K562 (cell line): ENCODE measurements at regions not wholly inside any gene's neighbourhood (a gene's known extent, or its start where the extent isn't known, plus 50 kb on each side); places are given as distances from the start of the nearest gene placed in this dataset.

Experiments used
- ATAC-seq: fragments of 200-7000 bp; cut with Tn5 transposase; 3 replicates; pipeline ENCODE4 v1.9.1; 2020; ENCODE audit warnings: moderate library complexity
- BruUV-seq: library from RNA; stranded (reverse); fragments of 400-500 nt; replicated peaks from 2 replicates; lab custom pipeline; 2021; lab: Mats Ljungman, UMichigan
- CTCF ChIA-PET: fragments of 300-600 bp; formaldehyde crosslinking; extraction: SDS; loops from one replicate; lab custom pipeline; 2021; ENCODE audit warnings: low intra/inter-chr PET ratio; lab: Yijun Ruan, JAX
- POLR2A ChIA-PET: fragments of 300-600, 350-650 bp; sonication (Branson Sonifier 250); formaldehyde crosslinking; extraction: SDS; loops from one replicate; lab custom pipeline; 2021; ENCODE audit warnings: antibody characterized with exemption, inconsistent platforms; lab: Yijun Ruan, JAX
- DNase-seq, 4 experiments: peaks; one replicate each; pipeline versions ENCODE4 v3.0.0 to v3.0.0-alpha.2; 2011 to 2018; ENCODE audit warnings: low spot score in 3 of 4, mixed read lengths in 3 of 4; ENCODE audit errors: extremely low read depth in 1 of 4
- FAIRE-seq: peaks from 2 replicates; lab custom pipeline; 2011; peaks lifted over from hg19 to GRCh38; lab: Jason Lieb, UNC
- H2AFZ ChIP-seq: 2 replicates; pipeline ENCODE4 v1.6.0; 2011; ENCODE audit warnings: low read depth, low read length, control low read depth, inconsistent platforms
- H3K27ac ChIP-seq: fragments of 200-600 bp; 3 replicates; pipeline ENCODE4 v1.8.0; 2011; ENCODE audit warnings: low read depth, mild to moderate bottlenecking, control low read depth, inconsistent platforms, low read length, moderate library complexity, mixed read lengths; ENCODE audit errors: extremely low read depth
- H3K27me3 ChIP-seq, 2 experiments: fragments of 300-600 bp in 1 of 2; 2 replicates in 1 of 2; 3 replicates in 1 of 2; pipeline versions ENCODE4 v1.6.0 to v1.8.0; 2011; ENCODE audit warnings: inconsistent platforms in 2 of 2, low read length in 2 of 2, mild to moderate bottlenecking in 1 of 2, mixed read lengths in 1 of 2, moderate library complexity in 1 of 2; ENCODE audit not compliant: control insufficient read depth in 2 of 2, insufficient read depth in 2 of 2
- H3K36me3 ChIP-seq: fragments of 300-600 bp; 3 replicates; pipeline ENCODE4 v1.8.0; 2011; ENCODE audit warnings: mild to moderate bottlenecking, low read length, inconsistent platforms; ENCODE audit not compliant: control insufficient read depth, insufficient read depth
- H3K4me1 ChIP-seq, 2 experiments: fragments of 200-600 bp in 1 of 2; replicated peaks in 1 of 2; 2 replicates in 1 of 2; 3 replicates in 1 of 2; pipeline versions ENCODE4 v1.5.1 to v1.8.0; 2011; ENCODE audit warnings: inconsistent platforms in 2 of 2, low read length in 2 of 2, mild to moderate bottlenecking in 1 of 2, mixed read lengths in 1 of 2, moderate library complexity in 1 of 2; ENCODE audit not compliant: control insufficient read depth in 2 of 2, insufficient read depth in 2 of 2
- H3K4me2 ChIP-seq: 2 replicates; pipeline ENCODE4 v1.6.1; 2011; ENCODE audit warnings: low read length, control low read depth, inconsistent platforms, mixed read lengths; ENCODE audit not compliant: insufficient read depth
- H3K4me3 ChIP-seq: fragments of 200-600 bp; sonication (generic), shearing (Covaris generic); 2 replicates; pipeline ENCODE4 v1.5.1; 2016; ENCODE audit warnings: control low read depth, inconsistent platforms
- H3K79me2 ChIP-seq: fragments of 200-600 bp; 3 replicates; pipeline ENCODE4 v1.8.0; 2011; ENCODE audit warnings: low read length, inconsistent platforms; ENCODE audit not compliant: control insufficient read depth, insufficient read depth
- H3K9ac ChIP-seq, 2 experiments: 2 replicates each; pipeline versions ENCODE4 v1.6.0 to v1.6.1; 2011; ENCODE audit warnings: low read depth in 2 of 2, low read length in 2 of 2, control low read depth in 1 of 2, inconsistent platforms in 1 of 2, mild to moderate bottlenecking in 1 of 2, mixed read lengths in 1 of 2; ENCODE audit not compliant: insufficient read depth in 1 of 2
- H3K9me1 ChIP-seq: one replicate; pipeline ENCODE4 v1.6.0; 2011; ENCODE audit warnings: inconsistent platforms, mild to moderate bottlenecking, low read length, moderate library complexity; ENCODE audit not compliant: control insufficient read depth, insufficient read depth
- H3K9me3 ChIP-seq: replicated peaks from 2 replicates; pipeline ENCODE4 v1.5.1; 2011; ENCODE audit warnings: low read depth, low read length, inconsistent platforms; ENCODE audit not compliant: control insufficient read depth, insufficient read depth
- H4K20me1 ChIP-seq: replicated peaks from 2 replicates; pipeline ENCODE4 v1.6.1; 2011; ENCODE audit warnings: low read length, inconsistent platforms, mixed read lengths; ENCODE audit not compliant: control insufficient read depth, insufficient read depth
- FOXA1 ChIP-seq: fragments of 450-650 bp; IDR thresholded peaks from 2 replicates; pipeline ENCODE4 v1.6.1; 2016; ENCODE audit warnings: mild to moderate bottlenecking, borderline replicate concordance
- IFI16 ChIP-seq: fragments of 250-450 bp; sonication (Bioruptor Pico); IDR thresholded peaks from 2 replicates; pipeline ENCODE4 v2.1.2; 2022; ENCODE audit warnings: mild to moderate bottlenecking, inconsistent platforms
- JUN ChIP-seq, 2 experiments: sonication (generic) in 1 of 2; formaldehyde crosslinking in 1 of 2; IDR thresholded peaks; 2 replicates each; pipeline versions ENCODE4 v1.6.1 to v1.8.0; 2012 to 2022; ENCODE audit warnings: borderline replicate concordance in 2 of 2, mild to moderate bottlenecking in 2 of 2, improper control_type of control experiment in 1 of 2, low read depth in 1 of 2, low read length in 1 of 2, missing genetic modification reagents in 1 of 2
- MAFF ChIP-seq: IDR thresholded peaks from 2 replicates; pipeline ENCODE4 v1.6.1; 2012; ENCODE audit warnings: low read length, improper control_type of control experiment
- MAFK ChIP-seq: IDR thresholded peaks from 2 replicates; pipeline ENCODE4 v1.6.1; 2011; ENCODE audit warnings: low read length, improper control_type of control experiment
- MEIS2 ChIP-seq: fragments of 450-650 bp; IDR thresholded peaks from 2 replicates; pipeline ENCODE4 v1.6.1; 2014; ENCODE audit warnings: mild to moderate bottlenecking; ENCODE audit not compliant: partially characterized antibody
- POLR3A ChIP-seq: IDR thresholded peaks from 2 replicates; pipeline ENCODE4 v1.6.1; 2011; ENCODE audit warnings: borderline replicate concordance, mild to moderate bottlenecking, moderate library complexity; ENCODE audit not compliant: insufficient read length, insufficient read depth; ENCODE audit errors: extremely low read depth
- RBM22 ChIP-seq: fragments of 200-400 bp; formaldehyde crosslinking; IDR thresholded peaks from 2 replicates; pipeline ENCODE4 v1.6.1; 2018; ENCODE audit warnings: low read length, low read depth; ENCODE audit not compliant: poor library complexity, severe bottlenecking
- RFX7 ChIP-seq: fragments of 250-450 bp; sonication (Bioruptor Pico); IDR thresholded peaks from 2 replicates; pipeline ENCODE4 v1.5.1; 2021; ENCODE audit warnings: mild to moderate bottlenecking
- TAF15 ChIP-seq: fragments of 200-400 bp; formaldehyde crosslinking; IDR thresholded peaks from 2 replicates; pipeline ENCODE4 v1.6.1; 2017; ENCODE audit warnings: mild to moderate bottlenecking, low read depth, low read length, moderate library complexity
- ZFP91 ChIP-seq: sonication (generic); formaldehyde crosslinking; IDR thresholded peaks from 2 replicates; pipeline ENCODE4 v1.8.0; 2022; ENCODE audit warnings: mild to moderate bottlenecking, missing genetic modification reagents
- ZNF263 ChIP-seq: sonication (generic); formaldehyde crosslinking; IDR thresholded peaks from 2 replicates; pipeline ENCODE4 v1.8.0; 2022; ENCODE audit warnings: mild to moderate bottlenecking, missing genetic modification reagents, borderline replicate concordance
- ZNF354B ChIP-seq: fragments of 250-450 bp; sonication (Bioruptor Pico); IDR thresholded peaks from 2 replicates; pipeline ENCODE4 v1.4.0; 2020
- WGBS: fragments of 100-300 bp; shearing (Covaris generic); methylation state at CpG from one replicate; pipeline ENCODE4 v1.1.6; 2016; ENCODE audit warnings: low coverage, mixed read lengths; ENCODE audit not compliant: insufficient coverage; ENCODE audit errors: missing lambda C conversion rate; 5-methylcytosine and 5-hydroxymethylcytosine counted together
- in situ Hi-C: fragments of 300-500 bp; cut with MboI; formaldehyde crosslinking; loops from 4 replicates; pipeline ENCODE4 v1.15.0; 2018; ENCODE audit warnings: inconsistent platforms, mixed read lengths
- intact Hi-C: fragments of 100-400 bp; cut with micrococcal nuclease; formaldehyde crosslinking; loops from 2 replicates; pipeline ENCODE4 v1.14.2; 2022
- TF ChIP-seq, protein P1 (sequence below): IDR thresholded peaks from 2 replicates; pipeline ENCODE4 v1.6.1; 2011; ENCODE audit warnings: borderline replicate concordance, low read depth, mild to moderate bottlenecking, moderate library complexity, low read length; ENCODE audit not compliant: insufficient read depth, poor library complexity, severe bottlenecking

- no peak for TF ChIP-seq ZFP91 (CRISPR knock-in tag)
Measured at GRCh38 chr5:29822521-29822920, 1371.0 kb upstream of the CDH6 start (continued).

DNA sequence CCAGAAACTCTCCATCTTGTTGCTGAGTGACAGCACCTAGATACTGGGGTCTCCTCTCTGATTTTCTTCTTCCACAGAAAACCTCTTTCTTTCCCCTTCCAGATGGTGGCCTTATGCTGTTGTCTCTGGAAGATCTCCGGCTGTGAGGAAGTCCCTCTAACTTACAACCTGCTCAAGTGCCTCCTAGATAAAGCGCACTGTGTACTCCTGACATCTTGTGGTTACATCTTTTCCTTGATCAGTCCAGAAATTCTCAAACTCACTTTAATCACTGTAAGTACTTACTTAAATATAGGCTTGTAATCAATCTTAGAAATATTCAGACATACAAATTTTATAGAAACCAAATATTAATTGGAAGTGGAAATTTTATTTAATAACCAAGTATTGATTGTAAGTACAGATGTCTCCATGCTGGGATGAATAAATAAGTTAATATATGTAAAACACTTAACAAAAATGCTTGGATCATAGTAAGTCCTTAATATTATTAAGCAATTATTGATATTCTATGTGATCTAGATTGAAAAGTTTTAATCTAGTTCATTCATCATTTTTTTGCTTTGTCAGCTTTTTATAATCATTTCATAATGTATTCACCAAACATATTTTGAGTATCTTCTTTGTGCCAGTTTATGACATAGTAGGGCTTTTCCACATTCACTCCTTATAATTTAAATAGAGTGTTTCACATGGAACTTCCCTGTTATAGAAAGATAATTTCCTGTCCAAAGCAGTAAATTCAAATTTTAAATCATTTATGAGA, 1381.4 kb upstream of the CDH6 start:
- in situ Hi-C loops = no loop called here
- Histone ChIP-seq H3K79me2 (no peaks in the 10 kb centered on the region), H4K20me1 (no peaks in the 10 kb centered on the region), H3K27ac (no peak overlapping the region), H3K9me3 (no peaks in the 10 kb centered on the region; the same call in 1 of the 2 replicates), H3K9me1 (no peaks in the 10 kb centered on the region), H3K4me1 (no peaks in the 10 kb centered on the region), H2AFZ (no peak overlapping the region), H3K4me2 (no peak overlapping the region), H3K27me3 (no peaks in the 10 kb centered on the region), H3K9ac (no peak overlapping the region), H3K36me3 (no peaks in the 10 kb centered on the region), H3K4me3 (no peak overlapping the region)
- 23% methylated on average over 2 of the region's 2 CpGs for WGBS
- POLR2A ChIA-PET = interaction anchor here (0.6 kb wide), 1 partner anchor 39 kb away, joined by 3 read pairs; no protein-coding TSS in a partner anchor
- CTCF ChIA-PET = no interaction called here
- intact Hi-C loops = no loop called here
- FAIRE-seq (no peak), DNase-seq (peak in 2 of 4 experiments; percentile 4 to 38), ATAC-seq (peak; percentile 68)
- no TSS peak for BruUV-seq
- TF ChIP-seq POLR3A (no peak), RFX7 (CRISPR knock-in tag) (no peak), ZNF263 (CRISPR knock-in tag) (no peak), MEIS2 (no peak), MAFF (peak; percentile 94), ZNF354B (no peak), FOXA1 (no peak), TAF15 (no peak), IFI16 (no peak), RBM22 (no peak), MAFK (peak; percentile 93), JUN (IDR thresholded peaks at IDR 0.05; ENCODE audit: borderline replicate concordance, low read depth, low read length) (no peak), JUN (CRISPR knock-in tag; IDR thresholded peaks at IDR 0.05; ENCODE audit: borderline replicate concordance) (no peak)
- TF ChIP-seq, protein P1, sequence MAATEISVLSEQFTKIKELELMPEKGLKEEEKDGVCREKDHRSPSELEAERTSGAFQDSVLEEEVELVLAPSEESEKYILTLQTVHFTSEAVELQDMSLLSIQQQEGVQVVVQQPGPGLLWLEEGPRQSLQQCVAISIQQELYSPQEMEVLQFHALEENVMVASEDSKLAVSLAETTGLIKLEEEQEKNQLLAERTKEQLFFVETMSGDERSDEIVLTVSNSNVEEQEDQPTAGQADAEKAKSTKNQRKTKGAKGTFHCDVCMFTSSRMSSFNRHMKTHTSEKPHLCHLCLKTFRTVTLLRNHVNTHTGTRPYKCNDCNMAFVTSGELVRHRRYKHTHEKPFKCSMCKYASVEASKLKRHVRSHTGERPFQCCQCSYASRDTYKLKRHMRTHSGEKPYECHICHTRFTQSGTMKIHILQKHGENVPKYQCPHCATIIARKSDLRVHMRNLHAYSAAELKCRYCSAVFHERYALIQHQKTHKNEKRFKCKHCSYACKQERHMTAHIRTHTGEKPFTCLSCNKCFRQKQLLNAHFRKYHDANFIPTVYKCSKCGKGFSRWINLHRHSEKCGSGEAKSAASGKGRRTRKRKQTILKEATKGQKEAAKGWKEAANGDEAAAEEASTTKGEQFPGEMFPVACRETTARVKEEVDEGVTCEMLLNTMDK = no peak
